ENCODE measurements at regions not wholly inside any gene's neighbourhood (a gene's known extent, or its start where the extent isn't known, plus 50 kb on each side); places are given as distances from the start of the nearest gene placed in this dataset.

- TF ChIP-seq POLR2AphosphoS5 (IDR thresholded peaks at IDR 0.05; ENCODE audit: low read depth, low read length) (no peak), REST (IDR thresholded peaks at IDR 0.05; ENCODE audit: insufficient read depth in 1 of 2, low read depth in 2 of 2, low read length in 2 of 2) (no peak), SIN3A (IDR thresholded peaks at IDR 0.05; ENCODE audit: borderline replicate concordance, insufficient read depth, low read length) (no peak), TAF1 (IDR thresholded peaks at IDR 0.05; ENCODE audit: borderline replicate concordance, insufficient read depth, low read length) (no peak), FOXP2 (optimal IDR thresholded peaks at IDR 0.05; ENCODE audit: borderline replicate concordance, extremely low read depth, extremely low read length, insufficient read depth) (no peak)
Measured at GRCh38 chr15:46411900-46412299, 777.1 kb downstream of the SQOR start.
